IMR-90 (cell line): ENCODE measurements at regions not wholly inside any gene's neighbourhood (a gene's known extent, or its start where the extent isn't known, plus 50 kb on each side); places are given as distances from the start of the nearest gene placed in this dataset.
A peak's percentile ranks its signal among the peaks of the same experiment; 100 is the strongest.
"Not testable (repeated sequence)": the region's sequence is repeated elsewhere in the genome, so short reads cannot be mapped to it uniquely, and the experiment has no call there.

Experiments
- ATAC-seq: fragments of 200-7000 bp; cut with Tn5 transposase; 2 replicates; pipeline ENCODE4 v1.9.1; 2020; ENCODE audit warnings: low read depth, mild to moderate bottlenecking, moderate library complexity
- BruUV-seq: library from RNA; stranded (reverse); fragments of 400-500 nt; replicated peaks from 2 replicates; lab custom pipeline; 2021; lab: Mats Ljungman, UMichigan
- CTCF ChIA-PET: fragments of 300-600 bp; formaldehyde crosslinking; extraction: SDS; loops from one replicate; lab custom pipeline; 2021; ENCODE audit warnings: antibody characterized with exemption; lab: Yijun Ruan, JAX
- POLR2A ChIA-PET: fragments of 300-600 bp; sonication (Branson Sonifier 250); formaldehyde crosslinking; loops from one replicate; lab custom pipeline; 2022; ENCODE audit warnings: antibody characterized with exemption; ENCODE audit not compliant: unreplicated experiment; lab: Charles Lee
- DNase-seq: peaks from one replicate; pipeline ENCODE4 v3.0.0; 2013
- H2AFZ ChIP-seq: replicated peaks from 2 replicates; pipeline ENCODE3; 2013; ENCODE audit warnings: low read length, mild to moderate bottlenecking; ENCODE audit not compliant: poor library complexity
- H2AK5ac ChIP-seq: 2 replicates; pipeline ENCODE4 v1.6.1; 2013; ENCODE audit warnings: low read depth, low read length, inconsistent platforms
- H2AK9ac ChIP-seq: replicated peaks from 2 replicates; pipeline ENCODE3; 2013; ENCODE audit warnings: mild to moderate bottlenecking, low read depth, low read length, moderate library complexity; ENCODE audit not compliant: poor library complexity
- H2BK120ac ChIP-seq: 2 replicates; pipeline ENCODE4 v1.6.1; 2013; ENCODE audit warnings: low read depth, low read length, inconsistent platforms
- H2BK15ac ChIP-seq: 3 replicates; pipeline ENCODE4 v1.6.1; 2013; ENCODE audit warnings: low read depth, low read length, inconsistent platforms
- H2BK20ac ChIP-seq: 2 replicates; pipeline ENCODE4 v1.6.1; 2013; ENCODE audit warnings: low read depth, mild to moderate bottlenecking, inconsistent platforms, low read length, moderate library complexity
- H2BK5ac ChIP-seq: 2 replicates; pipeline ENCODE4 v1.6.1; 2013; ENCODE audit warnings: mild to moderate bottlenecking, low read depth, low read length, inconsistent platforms; ENCODE audit not compliant: poor library complexity, severe bottlenecking
- H3K14ac ChIP-seq: replicated peaks from 2 replicates; pipeline ENCODE4 v1.6.1; 2013; ENCODE audit warnings: low read depth, low read length, inconsistent platforms
- H3K18ac ChIP-seq: 2 replicates; pipeline ENCODE4 v1.6.1; 2013; ENCODE audit warnings: low read depth, low read length, control low read depth
- H3K23ac ChIP-seq: 2 replicates; pipeline ENCODE4 v1.6.1; 2013; ENCODE audit warnings: low read depth, low read length, inconsistent platforms
- H3K27ac ChIP-seq: 2 replicates; pipeline ENCODE4 v1.5.1; 2013; ENCODE audit warnings: mild to moderate bottlenecking, control low read depth, low read length; ENCODE audit not compliant: insufficient read depth
- H3K27me3 ChIP-seq: 2 replicates; pipeline ENCODE4 v1.6.1; 2013; ENCODE audit warnings: low read length; ENCODE audit not compliant: control insufficient read depth, insufficient read depth
- H3K36me3 ChIP-seq: 2 replicates; pipeline ENCODE4 v1.6.1; 2013; ENCODE audit warnings: low read length, mixed read lengths; ENCODE audit not compliant: control insufficient read depth, insufficient read depth
- H3K4ac ChIP-seq: 2 replicates; pipeline ENCODE4 v1.6.1; 2013; ENCODE audit warnings: low read depth, low read length, inconsistent platforms
- H3K4me1 ChIP-seq: 2 replicates; pipeline ENCODE4 v1.6.1; 2013; ENCODE audit warnings: low read length, mixed read lengths; ENCODE audit not compliant: control insufficient read depth, insufficient read depth
- H3K4me2 ChIP-seq: 2 replicates; pipeline ENCODE4 v1.6.1; 2013; ENCODE audit warnings: low read depth, mild to moderate bottlenecking, control low read depth, low read length, moderate library complexity
- H3K4me3 ChIP-seq: 2 replicates; pipeline ENCODE4 v1.5.1; 2013; ENCODE audit warnings: low read depth, mild to moderate bottlenecking, control low read depth, low read length, moderate library complexity; ENCODE audit not compliant: insufficient read depth
- H3K56ac ChIP-seq: 2 replicates; pipeline ENCODE4 v1.6.1; 2013; ENCODE audit warnings: low read length, inconsistent platforms; ENCODE audit not compliant: insufficient read depth; ENCODE audit errors: extremely low read depth
- H3K79me1 ChIP-seq, 2 experiments: 2 replicates each; pipeline ENCODE4 v1.6.1; 2013; ENCODE audit warnings: low read length in 2 of 2, inconsistent platforms in 1 of 2, low read depth in 1 of 2
- H3K9ac ChIP-seq: 2 replicates; pipeline ENCODE4 v1.6.1; 2013; ENCODE audit warnings: low read depth, low read length, control low read depth
- H3K9me1 ChIP-seq: 2 replicates; pipeline ENCODE4 v1.6.1; 2013; ENCODE audit warnings: low read length, inconsistent platforms; ENCODE audit not compliant: insufficient read depth
- H3K9me3 ChIP-seq: 2 replicates; pipeline ENCODE4 v1.6.1; 2013; ENCODE audit warnings: low read length; ENCODE audit not compliant: control insufficient read depth, insufficient read depth
- H4K20me1 ChIP-seq: 2 replicates; pipeline ENCODE4 v1.6.1; 2013; ENCODE audit warnings: low read length, inconsistent platforms; ENCODE audit not compliant: insufficient read depth
- H4K5ac ChIP-seq: 2 replicates; pipeline ENCODE4 v1.6.1; 2013; ENCODE audit warnings: mild to moderate bottlenecking, low read depth, low read length, control low read depth
- H4K8ac ChIP-seq, 2 experiments: 2 replicates each; pipeline ENCODE4 v1.6.1; 2013; ENCODE audit warnings: low read depth in 2 of 2, low read length in 2 of 2, control low read depth in 1 of 2, inconsistent platforms in 1 of 2
- H4K91ac ChIP-seq: 2 replicates; pipeline ENCODE4 v1.6.1; 2013; ENCODE audit warnings: low read depth, low read length, inconsistent platforms; ENCODE audit not compliant: insufficient read depth
- FOS ChIP-seq: fragments of 150-350 bp; IDR thresholded peaks from 2 replicates; pipeline ENCODE4 v1.6.1; 2016; ENCODE audit warnings: low read depth, low read length
- MAZ ChIP-seq: IDR thresholded peaks from 2 replicates; pipeline ENCODE4 v1.6.1; 2012; ENCODE audit warnings: low read depth, mild to moderate bottlenecking, low read length, improper control_type of control experiment, moderate library complexity, borderline replicate concordance
- RCOR1 ChIP-seq: IDR thresholded peaks from 2 replicates; pipeline ENCODE4 v1.6.1; 2012; ENCODE audit warnings: mild to moderate bottlenecking, low read length, improper control_type of control experiment; ENCODE audit not compliant: insufficient replicate concordance
- SMC3 ChIP-seq: fragments of 150-350 bp; IDR thresholded peaks from 2 replicates; pipeline ENCODE4 v1.6.1; 2016; ENCODE audit warnings: low read depth, mild to moderate bottlenecking, antibody characterized with exemption, low read length, moderate library complexity
- WGBS, 2 experiments: methylation state at CpG; one replicate each; pipeline versions ENCODE4 v1.1.5 to v1.1.7; 2013; ENCODE audit warnings: missing lambda C conversion rate in 2 of 2; ENCODE audit not compliant: insufficient read length in 1 of 2; ENCODE audit errors: extremely low coverage in 2 of 2; 5-methylcytosine and 5-hydroxymethylcytosine counted together
- dilution Hi-C: fragments of 300-500 bp; cut with HindIII; formaldehyde crosslinking; loops from one replicate; pipeline ENCODE4 v1.14.3; 2018; ENCODE audit warnings: low sequenced_read_pairs; ENCODE audit not compliant: unreplicated experiment
- in situ Hi-C: fragments of 300-500 bp; cut with MboI; formaldehyde crosslinking; loops from 3 replicates; pipeline ENCODE4 v1.14.3; 2019; ENCODE audit warnings: low sequenced_read_pairs, inconsistent platforms, mixed read lengths
- intact Hi-C: fragments of 100-400 bp; cut with micrococcal nuclease; formaldehyde crosslinking; loops from 2 replicates; pipeline ENCODE4 v1.10.0; 2022

- in situ Hi-C loops, result no loop called here
- ATAC-seq, result no peak
- H3K4me1 ChIP-seq, result no peaks in the 10 kb centered on the region
- no peak for TF ChIP-seq FOS
- TF ChIP-seq RCOR1, result no peak
- TF ChIP-seq MAZ, result no peak
- no peak for TF ChIP-seq SMC3
- no peak overlapping the region for H3K4me3 ChIP-seq
- H3K23ac ChIP-seq, result no peak overlapping the region
- H3K9me3 ChIP-seq, result no peaks in the 10 kb centered on the region
- no peaks in the 10 kb centered on the region for H3K27me3 ChIP-seq
- no peak overlapping the region for H2AK9ac ChIP-seq
- no peak overlapping the region for H4K8ac ChIP-seq
- dilution Hi-C loops, result no loop called here
- H3K14ac ChIP-seq, result no peak overlapping the region
- no peak overlapping the region for H2BK20ac ChIP-seq
- no peaks in the 10 kb centered on the region for H4K20me1 ChIP-seq
- no peaks in the 10 kb centered on the region for H3K9me1 ChIP-seq
- no peak overlapping the region for H4K5ac ChIP-seq
- ChIA-PET CTCF (interaction anchor here (0.6 kb wide), 1 partner anchor 11 kb away, joined by 4 read pairs; no protein-coding TSS in a partner anchor), POLR2A (no interaction called here)
- no peak overlapping the region for H3K56ac ChIP-seq
- no peak overlapping the region for H2AFZ ChIP-seq
- intact Hi-C loops, result no loop called here
- H3K9ac ChIP-seq, result no peak overlapping the region
- no peak overlapping the region for H2BK5ac ChIP-seq
- H3K4ac ChIP-seq, result no peak overlapping the region
- no peaks in the 10 kb centered on the region for H3K79me1 ChIP-seq
- DNase-seq, result peak; percentile 4
- H3K4me2 ChIP-seq, result no peak overlapping the region
- no peak overlapping the region for H2AK5ac ChIP-seq
- no peak overlapping the region for H2BK120ac ChIP-seq
- no TSS peak for BruUV-seq
- H2BK15ac ChIP-seq, result no peak overlapping the region
- H3K27ac ChIP-seq, result no peak overlapping the region
- no peaks in the 10 kb centered on the region for H3K36me3 ChIP-seq
- no peak overlapping the region for H3K18ac ChIP-seq
- no peak overlapping the region for H4K91ac ChIP-seq
Observed at GRCh38 chr3:75951941-75952340, 166.6 kb upstream of the ZNF717 start.

- DNase-seq, H3K18ac ChIP-seq, H3K79me1 ChIP-seq, H4K5ac ChIP-seq, in situ Hi-C loops, H3K9me3 ChIP-seq, H3K4me2 ChIP-seq, CTCF ChIA-PET, intact Hi-C loops, H3K27ac ChIP-seq, H3K4me1 ChIP-seq, H2BK20ac ChIP-seq, ATAC-seq, H2BK15ac ChIP-seq, H3K4ac ChIP-seq, POLR2A ChIA-PET, H4K8ac ChIP-seq, H3K27me3 ChIP-seq, H2BK120ac ChIP-seq, H3K9ac ChIP-seq, H3K36me3 ChIP-seq, H4K20me1 ChIP-seq, H3K9me1 ChIP-seq, H2AK9ac ChIP-seq, BruUV-seq, dilution Hi-C loops, H2AK5ac ChIP-seq, H4K91ac ChIP-seq, H2BK5ac ChIP-seq, H3K23ac ChIP-seq, H3K14ac ChIP-seq, H3K56ac ChIP-seq, H3K4me3 ChIP-seq, H2AFZ ChIP-seq: not testable (repeated sequence)
- WGBS, 2 experiments, result no CpG with 5 or more reads among the region's 2 CpGs
Observed at GRCh38 chr3:75960031-75960430, 174.7 kb upstream of the ZNF717 start.
